Endothelial cell (in vitro differentiated cells): ENCODE measurements at regions not wholly inside any gene's neighbourhood (a gene's known extent, or its start where the extent isn't known, plus 50 kb on each side); places are given as distances from the start of the nearest gene placed in this dataset.

ENCODE experiments used
- DNase-seq: peaks from one replicate; pipeline ENCODE4 v3.0.0; 2021; ENCODE audit warnings: low spot score
- H3K27ac Mint-ChIP-seq: one replicate; pipeline ENCODE4 v1.8.0; 2021; ENCODE audit warnings: mixed read lengths, inconsistent platforms; ENCODE audit not compliant: unreplicated experiment
- H3K27me3 Mint-ChIP-seq: one replicate; pipeline ENCODE4 v1.8.0; 2021; ENCODE audit warnings: mild to moderate bottlenecking, moderate library complexity, mixed read lengths, inconsistent platforms; ENCODE audit not compliant: unreplicated experiment
- H3K36me3 Mint-ChIP-seq: one replicate; pipeline ENCODE4 v1.8.0; 2021; ENCODE audit warnings: mild to moderate bottlenecking, low read depth, mixed read lengths, inconsistent platforms; ENCODE audit not compliant: unreplicated experiment
- H3K4me1 Mint-ChIP-seq: one replicate; pipeline ENCODE4 v1.8.0; 2021; ENCODE audit warnings: mild to moderate bottlenecking, mixed read lengths, inconsistent platforms; ENCODE audit not compliant: unreplicated experiment
- H3K4me3 Mint-ChIP-seq: one replicate; pipeline ENCODE4 v1.8.0; 2021; ENCODE audit warnings: mild to moderate bottlenecking, mixed read lengths, inconsistent platforms; ENCODE audit not compliant: unreplicated experiment
- H3K9me3 Mint-ChIP-seq: one replicate; pipeline ENCODE4 v1.8.0; 2021; ENCODE audit warnings: mixed read lengths, inconsistent platforms; ENCODE audit not compliant: unreplicated experiment
- TF ChIP-seq, protein P1 (sequence below): fragments of 200-600 bp; sonication (generic); IDR thresholded peaks from one replicate; pipeline ENCODE4 v1.5.0; 2021; ENCODE audit warnings: antibody characterized with exemption; ENCODE audit not compliant: unreplicated experiment

DNA sequence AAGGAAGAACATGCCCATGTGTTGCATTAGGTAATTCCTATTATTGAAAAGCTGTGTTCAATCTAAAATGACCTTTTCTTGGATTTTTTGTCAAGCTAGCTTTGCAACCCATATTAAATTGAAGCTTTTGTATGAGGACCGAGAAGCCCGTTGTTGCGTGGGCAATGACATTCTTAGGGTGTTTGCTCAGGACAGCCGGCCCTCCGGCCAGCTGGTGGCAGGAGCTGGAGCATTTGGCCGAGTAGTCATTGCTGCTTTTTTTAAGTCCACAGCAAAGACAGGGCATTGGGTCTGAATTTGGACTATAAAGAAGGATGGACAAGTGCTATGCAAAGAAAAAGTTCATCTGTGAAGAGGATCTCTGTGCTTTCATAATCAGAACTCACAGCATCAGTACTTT lies 365.8 kb downstream of the SAMD5 start:
- Mint-ChIP-seq H3K4me3 (no peak overlapping the region), H3K4me1 (peaks cover 12% of the 10 kb centered on the region), H3K36me3 (no peaks in the 10 kb centered on the region), H3K27ac (no peak overlapping the region), H3K9me3 (no peaks in the 10 kb centered on the region), H3K27me3 (peaks cover 2% of the 10 kb centered on the region)
- TF ChIP-seq, protein P1, sequence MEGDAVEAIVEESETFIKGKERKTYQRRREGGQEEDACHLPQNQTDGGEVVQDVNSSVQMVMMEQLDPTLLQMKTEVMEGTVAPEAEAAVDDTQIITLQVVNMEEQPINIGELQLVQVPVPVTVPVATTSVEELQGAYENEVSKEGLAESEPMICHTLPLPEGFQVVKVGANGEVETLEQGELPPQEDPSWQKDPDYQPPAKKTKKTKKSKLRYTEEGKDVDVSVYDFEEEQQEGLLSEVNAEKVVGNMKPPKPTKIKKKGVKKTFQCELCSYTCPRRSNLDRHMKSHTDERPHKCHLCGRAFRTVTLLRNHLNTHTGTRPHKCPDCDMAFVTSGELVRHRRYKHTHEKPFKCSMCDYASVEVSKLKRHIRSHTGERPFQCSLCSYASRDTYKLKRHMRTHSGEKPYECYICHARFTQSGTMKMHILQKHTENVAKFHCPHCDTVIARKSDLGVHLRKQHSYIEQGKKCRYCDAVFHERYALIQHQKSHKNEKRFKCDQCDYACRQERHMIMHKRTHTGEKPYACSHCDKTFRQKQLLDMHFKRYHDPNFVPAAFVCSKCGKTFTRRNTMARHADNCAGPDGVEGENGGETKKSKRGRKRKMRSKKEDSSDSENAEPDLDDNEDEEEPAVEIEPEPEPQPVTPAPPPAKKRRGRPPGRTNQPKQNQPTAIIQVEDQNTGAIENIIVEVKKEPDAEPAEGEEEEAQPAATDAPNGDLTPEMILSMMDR, result no peak
- no peak for DNase-seq

DNA sequence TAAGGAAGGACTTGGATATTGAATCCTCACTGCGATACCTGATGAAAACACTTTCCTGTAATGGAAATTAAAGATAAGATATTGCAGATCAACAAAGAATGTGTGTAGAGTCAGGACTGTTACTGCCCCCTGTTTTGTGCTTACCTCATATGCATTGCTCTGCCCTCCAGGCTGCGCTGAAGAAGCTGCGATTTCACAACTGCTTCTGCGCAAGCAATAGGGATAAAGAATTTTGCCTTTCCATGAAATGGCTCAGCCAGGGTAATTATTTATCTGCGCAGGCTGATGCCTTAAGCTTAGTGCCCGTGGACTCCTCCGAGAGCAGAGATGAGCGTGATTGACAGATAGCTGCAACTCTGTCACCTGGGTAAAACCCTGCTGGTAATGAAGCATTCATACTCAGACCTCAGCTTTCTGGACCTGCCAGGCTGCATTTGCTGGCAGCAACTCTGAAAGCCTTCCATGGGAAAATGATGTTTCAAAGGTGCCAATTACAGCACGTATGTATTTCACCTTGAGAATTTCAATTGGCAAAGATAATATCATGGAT lies 370.6 kb downstream of the SAMD5 start:
- no peak overlapping the region for H3K27ac Mint-ChIP-seq
- H3K27me3 Mint-ChIP-seq, result peaks cover 2% of the 10 kb centered on the region
- H3K36me3 Mint-ChIP-seq, result no peaks in the 10 kb centered on the region
- TF ChIP-seq, protein P1, result no peak
- H3K9me3 Mint-ChIP-seq, result no peaks in the 10 kb centered on the region
- DNase-seq, result no peak
- peaks cover 6% of the 10 kb centered on the region for H3K4me1 Mint-ChIP-seq
- no peak overlapping the region for H3K4me3 Mint-ChIP-seq

DNA sequence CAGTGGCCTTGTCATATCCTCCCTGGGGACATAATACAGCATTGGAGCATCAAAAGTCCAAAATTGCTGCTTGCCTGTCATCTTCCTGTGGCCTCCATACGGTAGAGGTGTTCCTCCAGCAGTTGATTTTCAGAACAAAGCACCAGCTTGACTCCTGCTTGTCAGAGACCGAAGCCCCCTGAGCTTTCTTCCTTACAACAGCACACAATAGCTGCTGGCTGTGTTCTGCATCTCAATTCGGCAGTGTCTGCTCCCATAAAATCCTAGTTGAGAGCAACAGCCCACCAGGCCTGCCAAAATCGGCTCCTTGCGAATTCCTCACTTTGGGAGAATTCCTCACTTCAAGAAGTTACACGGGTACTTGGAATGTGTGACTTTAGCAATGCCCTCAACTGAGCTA lies 372.9 kb downstream of the SAMD5 start:
- H3K9me3 Mint-ChIP-seq, result no peaks in the 10 kb centered on the region
- no peak overlapping the region for H3K4me3 Mint-ChIP-seq

DNA sequence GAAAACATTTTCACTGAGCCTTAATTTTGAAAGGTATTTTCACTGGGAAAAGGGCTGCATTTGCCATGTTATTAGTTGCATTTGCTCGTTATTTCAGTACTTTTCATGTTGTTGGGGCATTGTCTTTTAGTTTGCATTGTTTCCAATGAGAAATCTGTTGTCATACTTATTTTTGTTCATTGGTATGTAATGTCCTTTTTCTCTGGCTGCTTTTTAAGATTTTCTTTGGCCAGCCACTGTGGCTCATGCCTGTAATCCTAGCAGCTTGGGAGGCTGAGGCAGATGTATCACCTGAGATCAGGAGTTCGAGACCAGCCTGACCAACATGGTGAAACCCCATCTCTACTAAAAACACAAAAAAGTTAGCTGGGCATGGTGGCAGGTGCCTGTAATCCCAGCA lies 379.9 kb downstream of the SAMD5 start:
- H3K36me3 Mint-ChIP-seq, result no peaks in the 10 kb centered on the region

More for the DNA sequence above, 372.9 kb downstream of the SAMD5 start:
- DNase-seq, result no peak
- no peaks in the 10 kb centered on the region for H3K4me1 Mint-ChIP-seq
- H3K27ac Mint-ChIP-seq, result no peak overlapping the region
- H3K27me3 Mint-ChIP-seq, result no peaks in the 10 kb centered on the region
- TF ChIP-seq, protein P1, result no peak
- no peaks in the 10 kb centered on the region for H3K36me3 Mint-ChIP-seq

DNA sequence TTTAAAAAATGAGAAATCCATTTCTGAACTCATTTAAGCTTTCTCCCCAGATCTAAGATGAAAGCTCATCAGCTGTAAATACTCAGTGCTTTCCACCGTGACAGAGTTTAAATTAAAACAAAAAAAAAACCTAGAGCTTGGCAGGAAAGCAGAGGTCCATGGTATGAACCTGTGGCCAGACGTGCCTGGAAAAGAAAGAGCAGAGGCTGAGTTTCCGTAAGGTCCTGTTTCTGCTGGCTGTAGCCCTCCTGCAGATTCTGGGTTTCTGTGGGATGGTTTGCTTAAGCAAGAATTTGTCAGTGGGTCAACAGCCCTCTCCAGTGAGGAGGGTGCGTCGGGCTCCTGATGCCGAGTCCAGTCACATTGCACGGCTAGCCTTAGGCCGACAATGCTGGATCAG lies 383.2 kb downstream of the SAMD5 start:
- TF ChIP-seq, protein P1, result no peak
- peaks cover 9% of the 10 kb centered on the region for H3K4me1 Mint-ChIP-seq
- H3K4me3 Mint-ChIP-seq, result no peak overlapping the region
- H3K27ac Mint-ChIP-seq, result no peak overlapping the region
- peaks cover 4% of the 10 kb centered on the region for H3K9me3 Mint-ChIP-seq
- no peaks in the 10 kb centered on the region for H3K36me3 Mint-ChIP-seq
- DNase-seq, result no peak
- peaks cover 2% of the 10 kb centered on the region for H3K27me3 Mint-ChIP-seq

More for the DNA sequence above, 379.9 kb downstream of the SAMD5 start:
- Mint-ChIP-seq H3K27me3 (peaks cover 2% of the 10 kb centered on the region), H3K27ac (no peak overlapping the region), H3K4me3 (no peak overlapping the region), H3K9me3 (peaks cover 4% of the 10 kb centered on the region), H3K4me1 (peaks cover 3% of the 10 kb centered on the region)
- TF ChIP-seq, protein P1, result no peak
- DNase-seq, result no peak
